ENCODE measurements at regions not wholly inside any gene's neighbourhood (a gene's known extent, or its start where the extent isn't known, plus 50 kb on each side); places are given as distances from the start of the nearest gene placed in this dataset.
"Not testable (repeated sequence)": the region's sequence is repeated elsewhere in the genome, so short reads cannot be mapped to it uniquely, and the experiment has no call there.

GRCh38 chr3:76525726-76526125, 514.2 kb upstream of the ROBO2 start:
- DNase-seq (ENCODE audit: low read depth in 2 of 2), result no peak

- no peak for DNase-seq (ENCODE audit: low read depth in 2 of 2)
These were observed 512.1 kb upstream of the ROBO2 start for GRCh38 chr3:76527773-76528172.

DNA sequence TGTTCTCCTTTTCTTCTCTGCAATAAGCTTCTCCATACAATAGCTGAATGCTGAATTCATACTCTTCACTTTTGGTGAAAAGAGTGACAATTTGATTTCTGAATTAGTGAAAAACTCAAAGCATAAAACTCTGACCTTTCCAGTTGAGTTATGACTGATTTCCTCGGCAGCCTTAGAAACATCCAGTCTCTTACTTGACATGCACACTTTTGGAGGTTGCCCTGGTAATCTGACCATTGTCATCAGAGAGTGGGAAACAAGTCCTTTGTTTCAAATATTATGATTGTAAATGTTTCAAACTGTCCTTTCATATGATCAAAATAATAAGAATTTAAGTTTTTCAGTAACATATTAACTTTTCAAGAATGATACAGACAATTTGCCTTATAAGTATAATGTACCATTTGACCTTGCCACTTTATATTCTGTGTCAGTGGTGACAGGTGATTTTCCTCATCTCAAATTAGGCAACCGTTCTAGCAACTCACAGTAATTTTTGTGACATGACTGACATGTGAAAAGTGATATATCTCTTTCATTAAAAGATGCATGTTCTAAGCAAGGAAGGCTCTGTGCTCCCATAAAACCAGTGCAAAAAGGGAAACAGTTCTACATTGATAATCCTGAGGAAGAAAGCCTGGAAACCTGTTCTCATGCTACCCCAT, 507.6 kb upstream of the ROBO2 start:
- no peak for DNase-seq (ENCODE audit: low read depth in 2 of 2)

DNA sequence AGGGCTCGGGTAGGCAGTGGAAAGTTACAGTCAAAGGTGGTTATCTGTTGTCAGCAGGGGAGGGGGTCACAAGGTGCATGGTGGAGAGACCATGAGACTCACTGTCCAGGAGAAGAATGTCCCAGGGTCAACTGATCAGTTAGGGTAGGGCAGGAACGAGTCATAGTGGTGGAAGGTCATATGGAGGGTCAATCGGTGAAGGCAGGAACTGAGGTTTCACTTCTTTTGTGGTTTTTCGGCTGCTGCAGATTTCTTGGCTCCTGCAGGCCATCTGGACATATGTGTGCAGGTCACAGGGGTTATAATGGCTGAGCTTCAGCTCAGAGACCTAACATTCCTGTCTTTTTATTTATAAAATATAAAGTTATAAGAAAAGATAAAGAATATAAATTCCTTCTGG, 506.2 kb upstream of the ROBO2 start:
- DNase-seq (ENCODE audit: low read depth in 2 of 2), result not testable (repeated sequence)

DNA sequence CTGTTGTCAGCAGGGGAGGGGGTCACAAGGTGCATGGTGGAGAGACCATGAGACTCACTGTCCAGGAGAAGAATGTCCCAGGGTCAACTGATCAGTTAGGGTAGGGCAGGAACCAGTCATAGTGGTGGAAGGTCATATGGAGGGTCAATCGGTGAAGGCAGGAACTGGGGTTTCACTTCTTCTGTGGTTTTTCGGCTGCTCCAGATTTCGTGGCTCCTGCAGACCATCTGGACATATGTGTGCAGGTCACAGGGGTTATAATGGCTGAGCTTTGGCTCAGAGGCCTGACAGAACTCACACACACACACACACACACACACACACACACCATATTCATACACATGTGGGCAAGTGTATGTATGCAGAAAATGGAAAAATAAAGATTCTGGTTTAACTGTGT, 502.0 kb upstream of the ROBO2 start:
- DNase-seq (ENCODE audit: low read depth in 2 of 2), result not testable (repeated sequence)

GRCh38 chr3:76547674-76548073, 492.2 kb upstream of the ROBO2 start:
- DNase-seq (ENCODE audit: low read depth in 2 of 2), result no peak

GRCh38 chr3:76550522-76551201, 489.2 kb upstream of the ROBO2 start:
- no peak for DNase-seq (ENCODE audit: low read depth in 2 of 2)

DNA sequence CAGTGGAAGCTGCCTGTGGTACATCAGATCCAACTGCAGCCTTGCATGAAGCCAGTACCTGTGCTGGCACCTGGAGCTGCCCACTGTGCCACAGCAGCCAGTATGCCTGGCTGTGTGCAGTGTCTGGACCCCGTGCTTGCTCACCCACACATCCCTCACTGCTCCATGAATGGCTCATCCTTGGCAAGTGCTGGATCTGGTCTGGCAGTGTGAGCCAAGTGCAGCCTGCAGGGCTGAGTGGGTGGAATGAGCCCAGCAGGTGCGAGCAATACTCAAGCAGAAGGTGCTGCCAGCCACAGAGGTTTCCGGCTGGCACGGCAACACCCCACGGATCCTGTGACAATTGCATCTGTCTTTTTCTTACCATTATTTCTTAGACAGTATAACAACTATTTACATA, 488.2 kb upstream of the ROBO2 start:
- DNase-seq (ENCODE audit: low read depth in 2 of 2), result no peak

- no peak for DNase-seq (ENCODE audit: low read depth in 2 of 2)
These were observed 487.2 kb upstream of the ROBO2 start for GRCh38 chr3:76552653-76553052.

- no peak for DNase-seq (ENCODE audit: low read depth in 2 of 2)
These were observed 485.2 kb upstream of the ROBO2 start for GRCh38 chr3:76554707-76555106.

- DNase-seq (ENCODE audit: low read depth in 2 of 2), result no peak
These were observed 478.2 kb upstream of the ROBO2 start for GRCh38 chr3:76561494-76562236.

DNA sequence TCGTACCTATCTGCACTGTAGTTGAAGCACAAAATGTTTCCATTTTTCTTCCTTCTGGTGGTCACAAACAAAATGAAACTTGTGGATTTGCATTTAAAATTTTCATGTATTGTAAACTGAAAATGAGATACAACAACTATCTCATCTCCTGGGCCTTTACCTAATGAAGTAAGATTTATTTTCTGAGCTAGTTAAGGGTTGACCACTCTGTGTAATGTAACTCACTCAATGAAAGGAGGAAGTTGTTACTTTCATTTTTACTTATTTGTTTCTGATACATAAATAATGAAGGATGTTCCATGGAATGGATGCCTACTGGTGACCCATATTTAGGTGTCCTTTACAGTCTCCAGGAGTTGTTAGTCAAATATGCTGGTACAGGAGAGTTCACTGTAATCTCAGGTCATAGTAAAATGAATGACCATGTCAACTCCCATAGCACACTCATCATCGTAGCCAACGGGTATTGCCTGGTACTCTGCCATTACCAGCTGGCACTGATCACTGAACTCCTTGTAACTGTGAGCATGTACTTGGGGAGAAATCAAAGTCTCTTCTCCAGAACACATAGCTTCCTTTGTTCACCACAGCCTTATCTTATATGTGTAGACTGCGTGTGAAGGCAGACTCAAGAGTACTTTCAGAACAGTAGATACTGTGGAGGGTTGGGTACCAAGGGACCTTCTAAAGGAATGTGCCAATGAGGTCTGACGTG, 474.2 kb upstream of the ROBO2 start:
- no peak for DNase-seq (ENCODE audit: low read depth in 2 of 2)

- DNase-seq (ENCODE audit: low read depth in 2 of 2), result no peak
These were observed 473.7 kb upstream of the ROBO2 start for GRCh38 chr3:76566211-76566534.

- DNase-seq (ENCODE audit: low read depth in 2 of 2), result no peak
These were observed 473.0 kb upstream of the ROBO2 start for GRCh38 chr3:76566904-76567303.

DNA sequence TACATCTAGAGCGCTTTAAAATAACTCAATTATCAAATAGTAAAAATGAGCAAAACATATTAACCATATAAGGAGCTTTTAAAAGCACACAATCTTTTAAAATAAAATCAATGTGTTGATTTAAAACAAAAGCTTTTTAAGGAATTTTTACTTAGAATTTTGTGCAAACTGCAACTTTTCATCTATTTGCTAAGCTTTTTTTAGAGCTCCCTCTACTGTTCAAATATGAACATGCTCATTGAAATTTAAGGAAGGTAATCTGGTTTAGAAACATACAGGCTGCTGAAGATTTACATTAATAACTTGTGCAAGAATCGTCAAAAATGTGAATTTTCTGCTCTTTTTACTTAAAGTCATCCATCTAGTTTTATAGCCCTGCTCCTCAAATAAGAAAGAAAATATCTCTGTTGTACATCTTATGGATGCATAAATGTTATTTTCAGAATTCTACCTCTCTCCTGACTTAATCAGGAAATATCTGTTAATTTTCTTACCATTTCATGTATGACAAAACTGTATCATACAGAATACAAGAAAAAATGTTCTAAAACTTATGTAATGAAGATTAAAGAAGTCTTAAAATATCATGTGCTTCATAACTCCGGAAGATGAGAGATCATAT, 469.4 kb upstream of the ROBO2 start:
- no peak for DNase-seq (ENCODE audit: low read depth in 2 of 2)

DNA sequence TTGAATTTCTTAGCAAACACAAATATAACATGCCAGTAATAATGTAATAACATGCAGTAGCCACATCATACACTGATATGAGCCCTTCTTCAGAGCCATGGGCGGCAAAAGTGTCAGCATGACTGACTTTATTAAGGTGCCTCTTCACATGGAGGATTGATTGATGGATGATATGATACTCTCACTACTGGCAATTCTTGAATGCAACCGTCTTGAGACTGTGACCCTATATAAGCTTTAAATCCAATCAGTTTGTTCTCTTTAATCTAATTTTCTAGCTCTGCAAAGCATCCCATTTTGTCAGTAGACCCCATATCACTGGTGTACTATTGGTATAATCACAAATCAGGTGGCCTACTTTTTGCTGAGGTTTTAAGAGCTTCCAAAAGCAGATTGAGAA, 463.7 kb upstream of the ROBO2 start:
- DNase-seq (ENCODE audit: low read depth in 2 of 2), result no peak

DNA sequence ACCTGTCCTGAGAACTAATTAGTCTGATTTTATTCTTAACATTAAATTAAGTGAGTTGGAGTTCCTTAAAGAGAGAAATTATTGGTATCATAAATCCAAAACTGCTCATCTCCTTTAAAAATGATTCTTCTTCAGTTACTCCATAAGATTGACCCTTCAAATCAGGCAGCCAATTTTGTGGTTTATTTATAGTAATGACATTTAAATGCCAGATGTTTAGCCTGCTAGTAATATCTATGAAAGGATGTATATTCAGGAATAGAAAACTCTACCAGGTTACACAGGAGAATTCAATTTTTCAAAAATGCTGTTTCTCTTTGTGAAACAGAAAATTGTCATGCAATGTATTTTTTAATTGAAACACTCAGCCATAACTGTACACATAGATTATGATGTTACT, 457.8 kb upstream of the ROBO2 start:
- DNase-seq (ENCODE audit: low read depth in 2 of 2), result no peak

DNA sequence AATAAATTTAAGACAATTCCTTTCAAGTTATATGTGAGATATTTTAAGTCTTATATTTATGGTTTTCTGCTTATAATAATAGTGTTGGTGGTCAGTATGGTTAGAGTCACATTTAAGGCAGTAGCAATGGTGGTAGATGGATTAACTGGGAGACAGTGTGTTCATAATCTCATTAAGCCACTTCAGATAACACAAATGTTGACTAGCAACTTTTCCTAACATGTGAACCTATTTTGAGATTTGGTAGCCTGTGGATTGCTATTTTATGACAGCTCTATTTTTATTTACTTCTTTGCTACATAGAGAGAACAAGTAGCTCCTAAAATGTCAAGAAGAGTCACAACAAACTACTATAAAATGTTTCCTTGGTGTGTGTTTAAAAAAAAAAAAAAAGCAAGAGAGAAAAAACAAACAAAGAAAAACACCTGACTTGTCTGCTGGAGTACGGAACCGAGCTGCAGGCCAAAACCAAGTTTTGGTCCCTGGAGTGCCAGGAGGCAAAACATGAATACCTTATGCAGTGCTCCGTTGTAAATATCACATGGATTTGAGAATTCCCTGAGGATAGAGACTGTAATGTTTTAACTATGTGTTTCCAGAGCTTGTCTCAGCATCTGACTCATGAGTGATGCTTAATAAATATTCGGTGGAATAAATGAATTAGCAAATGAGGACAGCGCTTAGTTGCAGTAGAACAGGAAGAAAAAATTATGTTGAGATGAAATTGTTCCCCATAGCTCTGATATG, 457.1 kb upstream of the ROBO2 start:
- DNase-seq (ENCODE audit: low read depth in 2 of 2), result no peak

DNA sequence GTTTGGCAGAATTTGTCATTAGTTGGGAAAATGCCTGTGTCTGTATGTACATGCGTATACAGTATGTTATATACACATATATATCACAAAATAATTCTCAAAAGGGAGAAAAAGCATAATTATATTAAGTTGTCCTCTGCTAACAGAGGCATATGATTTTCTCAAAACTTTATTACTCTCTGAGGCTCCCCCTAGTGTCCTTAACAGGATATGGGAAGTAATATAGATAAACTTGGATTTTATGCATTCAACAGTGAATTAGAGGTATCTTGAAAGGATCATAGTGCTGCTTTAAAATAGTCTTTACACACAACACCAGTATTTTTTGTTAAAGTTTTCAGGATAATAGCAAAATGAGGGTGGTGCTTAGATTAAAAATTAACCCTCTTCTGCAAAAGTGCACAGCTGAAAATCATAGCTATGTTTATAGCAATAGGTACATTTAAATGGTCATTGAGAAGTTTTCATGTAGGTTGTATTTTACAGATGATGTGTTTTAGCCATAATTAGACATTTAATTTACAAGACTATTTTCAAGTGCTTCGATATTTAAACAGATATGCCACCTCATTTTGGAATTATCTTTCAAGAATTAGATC, 454.0 kb upstream of the ROBO2 start:
- no peak for DNase-seq (ENCODE audit: low read depth in 2 of 2)

- DNase-seq (ENCODE audit: low read depth in 2 of 2), result no peak
These were observed 453.4 kb upstream of the ROBO2 start for GRCh38 chr3:76586471-76586870.

- DNase-seq (ENCODE audit: low read depth in 2 of 2), result no peak
These were observed 429.7 kb upstream of the ROBO2 start for GRCh38 chr3:76610150-76610549.
